Astrocyte of the cerebellum (primary cell): ENCODE measurements at regions not wholly inside any gene's neighbourhood (a gene's known extent, or its start where the extent isn't known, plus 50 kb on each side); places are given as distances from the start of the nearest gene placed in this dataset.
"Not testable (repeated sequence)": the region's sequence is repeated elsewhere in the genome, so short reads cannot be mapped to it uniquely, and the experiment has no call there.

Source experiments
- DNase-seq: peaks from one replicate; pipeline ENCODE4 v3.0.0-alpha.2; 2011; ENCODE audit warnings: low read depth
- H3K4me3 ChIP-seq: 2 replicates; pipeline ENCODE4 v1.5.1; 2011; ENCODE audit warnings: mild to moderate bottlenecking, low read depth, low read length, moderate library complexity
- in situ Hi-C: cut with HindIII; loops from 2 replicates; pipeline ENCODE4 v1.10.0; 2017; ENCODE audit warnings: low sequenced_read_pairs
- TF ChIP-seq, protein P1 (sequence below): IDR thresholded peaks from 2 replicates; pipeline ENCODE4 v1.5.1; 2012; ENCODE audit warnings: low read length, low read depth, moderate library complexity, mild to moderate bottlenecking; ENCODE audit errors: missing control alignments

DNA sequence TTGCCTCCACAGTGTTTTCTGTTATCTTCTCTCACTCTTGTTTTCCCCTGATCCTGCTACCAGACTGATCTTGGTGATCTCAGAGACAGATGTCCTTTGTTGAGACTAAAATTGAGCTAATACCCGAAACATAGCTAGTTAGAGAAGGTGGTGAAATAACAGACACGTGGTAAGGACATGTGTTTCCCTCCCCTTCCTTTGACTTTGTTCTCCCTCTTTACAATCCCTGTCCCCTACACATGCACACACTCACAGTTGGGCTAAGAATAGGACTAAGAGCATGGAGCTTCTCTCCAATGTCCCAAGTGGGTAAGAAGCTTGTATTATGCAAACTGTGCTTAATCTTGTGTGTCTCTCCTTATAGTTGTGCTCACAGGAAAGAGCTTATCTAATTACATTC lies 1603.0 kb upstream of the C9orf72 start:
- TF ChIP-seq, protein P1, sequence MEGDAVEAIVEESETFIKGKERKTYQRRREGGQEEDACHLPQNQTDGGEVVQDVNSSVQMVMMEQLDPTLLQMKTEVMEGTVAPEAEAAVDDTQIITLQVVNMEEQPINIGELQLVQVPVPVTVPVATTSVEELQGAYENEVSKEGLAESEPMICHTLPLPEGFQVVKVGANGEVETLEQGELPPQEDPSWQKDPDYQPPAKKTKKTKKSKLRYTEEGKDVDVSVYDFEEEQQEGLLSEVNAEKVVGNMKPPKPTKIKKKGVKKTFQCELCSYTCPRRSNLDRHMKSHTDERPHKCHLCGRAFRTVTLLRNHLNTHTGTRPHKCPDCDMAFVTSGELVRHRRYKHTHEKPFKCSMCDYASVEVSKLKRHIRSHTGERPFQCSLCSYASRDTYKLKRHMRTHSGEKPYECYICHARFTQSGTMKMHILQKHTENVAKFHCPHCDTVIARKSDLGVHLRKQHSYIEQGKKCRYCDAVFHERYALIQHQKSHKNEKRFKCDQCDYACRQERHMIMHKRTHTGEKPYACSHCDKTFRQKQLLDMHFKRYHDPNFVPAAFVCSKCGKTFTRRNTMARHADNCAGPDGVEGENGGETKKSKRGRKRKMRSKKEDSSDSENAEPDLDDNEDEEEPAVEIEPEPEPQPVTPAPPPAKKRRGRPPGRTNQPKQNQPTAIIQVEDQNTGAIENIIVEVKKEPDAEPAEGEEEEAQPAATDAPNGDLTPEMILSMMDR: no peak
- in situ Hi-C loops: no loop called here
- no peak for DNase-seq
- H3K4me3 ChIP-seq: no peak overlapping the region

- in situ Hi-C loops: no loop called here
- TF ChIP-seq, protein P1: no peak
- DNase-seq: no peak
- no peak overlapping the region for H3K4me3 ChIP-seq
Observed at GRCh38 chr9:29176786-29177185, 1603.5 kb upstream of the C9orf72 start.

DNA sequence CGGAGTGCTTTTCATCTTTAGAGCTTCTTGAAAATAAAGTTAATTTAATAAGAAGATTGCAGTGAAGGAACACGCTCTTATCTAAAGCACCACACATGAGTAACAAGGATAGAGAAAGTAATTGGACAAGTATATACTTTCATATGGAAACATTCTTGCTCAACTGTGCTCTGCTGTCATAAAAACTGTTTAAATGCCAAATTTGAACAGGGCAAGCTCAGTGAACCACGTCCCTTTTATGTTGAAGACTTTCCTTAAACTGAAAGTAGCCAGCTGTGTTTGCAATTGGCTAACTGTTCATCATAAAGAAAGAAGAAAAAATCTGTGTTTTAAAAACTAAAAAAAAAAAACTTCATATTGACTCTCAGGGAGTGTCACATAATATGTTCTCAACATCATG lies 1610.7 kb upstream of the C9orf72 start:
- DNase-seq: no peak
- TF ChIP-seq, protein P1: no peak
- in situ Hi-C loops: no loop called here
- no peak overlapping the region for H3K4me3 ChIP-seq

GRCh38 chr9:29188771-29189170 lies 1615.5 kb upstream of the C9orf72 start:
- H3K4me3 ChIP-seq, in situ Hi-C loops, DNase-seq: not testable (repeated sequence)

- H3K4me3 ChIP-seq, DNase-seq, in situ Hi-C loops: not testable (repeated sequence)
Observed at GRCh38 chr9:29189221-29189620, 1615.9 kb upstream of the C9orf72 start.

DNA sequence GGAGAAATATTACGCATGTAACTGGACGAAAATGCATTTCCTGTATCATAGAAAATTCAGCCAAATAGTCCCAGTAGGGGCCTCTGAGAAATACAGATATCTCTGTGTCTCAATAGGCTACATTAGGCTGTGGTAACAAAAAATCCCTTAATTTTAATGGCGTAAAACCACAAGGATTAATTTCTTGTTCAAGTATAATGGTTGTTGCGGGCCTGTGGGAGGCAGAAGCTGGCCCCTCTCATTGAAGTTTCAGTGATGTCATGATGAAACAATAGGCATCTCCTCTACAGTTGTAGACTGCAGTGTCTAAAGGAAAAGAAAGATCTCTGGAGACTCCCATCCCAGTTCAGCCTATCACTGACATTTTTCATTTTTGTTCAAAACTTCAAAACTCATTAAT lies 1625.6 kb upstream of the C9orf72 start:
- DNase-seq: no peak
- TF ChIP-seq, protein P1: no peak
- no peak overlapping the region for H3K4me3 ChIP-seq
- in situ Hi-C loops: no loop called here

DNA sequence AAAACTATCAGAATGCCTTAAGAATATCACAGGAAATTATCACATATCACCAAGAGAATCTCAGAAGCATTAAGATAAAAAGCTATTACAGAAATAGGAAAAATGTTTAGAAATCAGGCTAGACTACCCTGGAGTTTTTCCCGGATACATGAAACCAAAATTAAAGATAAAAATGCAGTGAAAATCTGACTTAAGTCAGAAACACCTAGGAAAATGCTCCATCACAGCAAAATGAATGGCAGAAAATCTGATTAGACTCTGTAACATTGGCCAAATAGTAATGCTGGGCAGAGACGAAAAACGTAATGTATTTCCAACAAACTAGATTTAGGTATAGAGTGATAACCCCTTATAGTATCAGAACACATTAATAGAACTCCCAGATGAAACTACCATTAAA lies 1626.7 kb upstream of the C9orf72 start:
- DNase-seq: no peak
- H3K4me3 ChIP-seq: no peak overlapping the region
- in situ Hi-C loops: no loop called here
- TF ChIP-seq, protein P1: no peak

DNA sequence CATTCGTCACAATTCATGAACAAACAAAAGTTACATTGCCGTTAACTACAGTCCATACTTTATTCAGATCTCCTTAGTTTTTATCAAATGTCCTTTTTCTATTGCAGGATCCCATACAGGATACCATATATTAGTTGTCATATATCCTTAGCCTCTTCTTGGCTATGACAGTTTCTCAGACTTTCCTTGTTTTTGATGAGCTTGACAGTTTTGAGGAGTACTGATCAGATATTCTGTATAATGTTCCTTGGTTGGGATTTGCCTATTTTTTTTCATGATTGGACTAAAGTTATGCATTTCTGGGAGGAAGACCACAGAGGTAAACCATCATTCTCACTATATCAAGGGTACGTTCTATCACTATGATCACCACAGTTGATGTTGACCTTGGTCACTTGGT lies 1627.4 kb upstream of the C9orf72 start:
- in situ Hi-C loops: no loop called here
- no peak overlapping the region for H3K4me3 ChIP-seq
- TF ChIP-seq, protein P1: no peak
- no peak for DNase-seq
